Osteocyte (in vitro differentiated cells): ENCODE measurements at regions not wholly inside any gene's neighbourhood (a gene's known extent, or its start where the extent isn't known, plus 50 kb on each side); places are given as distances from the start of the nearest gene placed in this dataset.

Experiments
- DNase-seq: peaks from one replicate; pipeline ENCODE4 v3.0.0; 2021; ENCODE audit warnings: mixed read lengths; ENCODE audit not compliant: unreplicated experiment; ENCODE audit errors: extremely low spot score
- H3K27ac Mint-ChIP-seq: one replicate; pipeline ENCODE4 v1.8.0; 2021; ENCODE audit warnings: mild to moderate bottlenecking, mixed read lengths; ENCODE audit not compliant: unreplicated experiment
- H3K27me3 Mint-ChIP-seq: one replicate; pipeline ENCODE4 v1.8.0; 2021; ENCODE audit warnings: mixed read lengths; ENCODE audit not compliant: unreplicated experiment
- H3K36me3 Mint-ChIP-seq: one replicate; pipeline ENCODE4 v1.8.0; 2021; ENCODE audit warnings: mixed read lengths; ENCODE audit not compliant: unreplicated experiment
- H3K4me1 Mint-ChIP-seq: one replicate; pipeline ENCODE4 v1.8.0; 2021; ENCODE audit warnings: mixed read lengths; ENCODE audit not compliant: unreplicated experiment
- H3K4me3 Mint-ChIP-seq: one replicate; pipeline ENCODE4 v1.8.0; 2021; ENCODE audit warnings: mild to moderate bottlenecking, moderate library complexity, mixed read lengths; ENCODE audit not compliant: unreplicated experiment
- H3K9me3 Mint-ChIP-seq: one replicate; pipeline ENCODE4 v1.8.0; 2021; ENCODE audit warnings: mixed read lengths; ENCODE audit not compliant: unreplicated experiment
- CTCF ChIP-seq: fragments of 200-600 bp; sonication (generic); IDR thresholded peaks from 2 replicates; pipeline ENCODE4 v1.5.0; 2021; ENCODE audit warnings: antibody characterized with exemption, mild to moderate bottlenecking, moderate library complexity

GRCh38 chr6:169096388-169096787, 157.3 kb downstream of the THBS2 start:
- peak; percentile 62 for DNase-seq
- no peak overlapping the region for H3K4me3 Mint-ChIP-seq
- no peaks in the 10 kb centered on the region for H3K27me3 Mint-ChIP-seq
- peak; percentile 24 for TF ChIP-seq CTCF
- H3K4me1 Mint-ChIP-seq = peaks cover 84% of the 10 kb centered on the region
- H3K9me3 Mint-ChIP-seq = no peaks in the 10 kb centered on the region
- H3K36me3 Mint-ChIP-seq = no peaks in the 10 kb centered on the region
- peak overlapping the region; percentile 98 for H3K27ac Mint-ChIP-seq

- peaks cover 1% of the 10 kb centered on the region for H3K36me3 Mint-ChIP-seq
- H3K9me3 Mint-ChIP-seq = peaks cover 1% of the 10 kb centered on the region
- H3K4me3 Mint-ChIP-seq = no peak overlapping the region
- peak; percentile 65 for DNase-seq
- H3K4me1 Mint-ChIP-seq = peaks cover 80% of the 10 kb centered on the region
- H3K27ac Mint-ChIP-seq = no peak overlapping the region
- H3K27me3 Mint-ChIP-seq = no peaks in the 10 kb centered on the region
- no peak for TF ChIP-seq CTCF
Measured at GRCh38 chr6:169095153-169095552, 158.5 kb downstream of the THBS2 start.

GRCh38 chr6:169094552-169094950, 159.1 kb downstream of the THBS2 start:
- H3K36me3 Mint-ChIP-seq = peaks cover 7% of the 10 kb centered on the region
- no peak for TF ChIP-seq CTCF
- H3K9me3 Mint-ChIP-seq = peaks cover 6% of the 10 kb centered on the region
- no peak overlapping the region for H3K27ac Mint-ChIP-seq
- H3K4me3 Mint-ChIP-seq = no peak overlapping the region
- DNase-seq = peak; percentile 36
- peaks cover 74% of the 10 kb centered on the region for H3K4me1 Mint-ChIP-seq
- no peaks in the 10 kb centered on the region for H3K27me3 Mint-ChIP-seq

- peaks cover 7% of the 10 kb centered on the region for H3K36me3 Mint-ChIP-seq
- no peak overlapping the region for H3K4me3 Mint-ChIP-seq
- peaks cover 8% of the 10 kb centered on the region for H3K9me3 Mint-ChIP-seq
- no peak for TF ChIP-seq CTCF
- H3K27me3 Mint-ChIP-seq = no peaks in the 10 kb centered on the region
- peak overlapping the region; percentile 84 for H3K27ac Mint-ChIP-seq
- DNase-seq = peak; percentile 77
- H3K4me1 Mint-ChIP-seq = peaks cover 70% of the 10 kb centered on the region
Measured at GRCh38 chr6:169093770-169094551, 159.7 kb downstream of the THBS2 start.

GRCh38 chr6:169093066-169093723, 160.5 kb downstream of the THBS2 start:
- peaks cover 10% of the 10 kb centered on the region for H3K9me3 Mint-ChIP-seq
- H3K36me3 Mint-ChIP-seq = peaks cover 7% of the 10 kb centered on the region
- H3K4me1 Mint-ChIP-seq = peaks cover 69% of the 10 kb centered on the region
- peak overlapping the region; percentile 84 for H3K27ac Mint-ChIP-seq
- peak; percentile 63 for DNase-seq
- no peak for TF ChIP-seq CTCF
- H3K27me3 Mint-ChIP-seq = no peaks in the 10 kb centered on the region
- H3K4me3 Mint-ChIP-seq = no peak overlapping the region
